HCT116 (cell line): ENCODE measurements at regions not wholly inside any gene's neighbourhood (a gene's known extent, or its start where the extent isn't known, plus 50 kb on each side); places are given as distances from the start of the nearest gene placed in this dataset.

ENCODE experiments used
- ATAC-seq: fragments of 200-7000 bp; cut with Tn5 transposase; 2 replicates; pipeline ENCODE4 v1.9.1; 2020; ENCODE audit warnings: mild to moderate bottlenecking, moderate library complexity
- BruUV-seq: library from RNA; stranded (reverse); fragments of 400-500 nt; replicated peaks from 2 replicates; lab custom pipeline; 2021; lab: Mats Ljungman, UMichigan
- CTCF ChIA-PET: fragments of 300-600 bp; sonication (Branson Sonifier 250); formaldehyde crosslinking; loops from one replicate; lab custom pipeline; 2021; ENCODE audit warnings: antibody characterized with exemption; lab: Charles Lee
- POLR2A ChIA-PET: fragments of 300-600, 350-600 bp; sonication (Branson Sonifier 250); formaldehyde crosslinking; loops from one replicate; lab custom pipeline; 2021; ENCODE audit warnings: antibody characterized with exemption; lab: Charles Lee
- RAD21 ChIA-PET, 2 experiments: fragments of 300-600 bp; sonication (Branson Sonifier 250); formaldehyde crosslinking; loops; one replicate each; lab custom pipeline; 2023; ENCODE audit warnings: low total read pairs in 2 of 2; ENCODE audit not compliant: uncharacterized antibody in 2 of 2, unreplicated experiment in 2 of 2, low non-redundant PET in 1 of 2; lab: Charles Lee
- DNase-seq: peaks from one replicate; pipeline ENCODE4 v3.0.0-alpha.2; 2010; ENCODE audit warnings: low read depth, low spot score
- H2AFZ ChIP-seq: fragments of 200-600 bp; shearing (Covaris generic), sonication (generic); 2 replicates; pipeline ENCODE4 v1.6.1; 2017; ENCODE audit warnings: low read depth, mixed run types, mixed read lengths, antibody characterized with exemption, low read length; ENCODE audit not compliant: poor library complexity, severe bottlenecking
- H3K27ac ChIP-seq: 2 replicates; pipeline ENCODE4 v1.5.1; 2012; ENCODE audit warnings: low read depth, low read length
- H3K27me3 ChIP-seq: fragments of 200-600 bp; sonication (generic); 2 replicates; pipeline ENCODE4 v1.6.1; 2016; ENCODE audit warnings: mixed run types, low read length, mixed read lengths; ENCODE audit not compliant: insufficient read depth
- H3K36me3 ChIP-seq, 2 experiments: fragments of 200-500 bp in 1 of 2; fragments of 200-600 bp in 1 of 2; sonication (Bioruptor generic) in 1 of 2; sonication (generic) in 1 of 2; 2 replicates each; pipeline versions ENCODE4 v1.5.1 to v1.6.1; 2014 to 2016; ENCODE audit warnings: low read length in 2 of 2, inconsistent platforms in 1 of 2, mixed read lengths in 1 of 2, mixed run types in 1 of 2; ENCODE audit not compliant: insufficient read depth in 2 of 2, control insufficient read depth in 1 of 2
- H3K4me1 ChIP-seq, 2 experiments: fragments of 200-600 bp in 1 of 2; sonication (generic) in 1 of 2; 2 replicates each; pipeline versions ENCODE4 v1.5.1 to v1.6.1; 2012 to 2017; ENCODE audit warnings: low read length in 2 of 2, inconsistent platforms in 1 of 2, mild to moderate bottlenecking in 1 of 2, mixed read lengths in 1 of 2, mixed run types in 1 of 2, moderate library complexity in 1 of 2; ENCODE audit not compliant: insufficient read depth in 2 of 2, control insufficient read depth in 1 of 2
- H3K4me2 ChIP-seq: fragments of 200-600 bp; sonication (generic); 2 replicates; pipeline ENCODE4 v1.6.1; 2017; ENCODE audit warnings: mixed run types, low read length, mixed read lengths
- H3K4me3 ChIP-seq, 2 experiments: fragments of 200-600 bp in 1 of 2; sonication (generic) in 1 of 2; replicated peaks in 1 of 2; 2 replicates each; pipeline ENCODE4 v1.5.1; 2011 to 2016; ENCODE audit warnings: low read length in 2 of 2, control low read depth in 1 of 2, low read depth in 1 of 2, mild to moderate bottlenecking in 1 of 2, mixed read lengths in 1 of 2, mixed run types in 1 of 2
- H3K79me2 ChIP-seq: fragments of 200-600 bp; sonication (generic); 2 replicates; pipeline ENCODE4 v1.6.1; 2017; ENCODE audit warnings: mild to moderate bottlenecking, mixed run types, low read length, moderate library complexity, mixed read lengths; ENCODE audit not compliant: insufficient read depth
- H3K9ac ChIP-seq: fragments of 200-600 bp; sonication (generic); 2 replicates; pipeline ENCODE4 v1.6.1; 2016; ENCODE audit warnings: low read length, mixed read lengths
- H3K9me2 ChIP-seq: fragments of 200-600 bp; sonication (generic), shearing (Covaris generic); 2 replicates; pipeline ENCODE4 v1.6.1; 2017; ENCODE audit warnings: mixed run types, mild to moderate bottlenecking, moderate library complexity; ENCODE audit not compliant: insufficient read depth
- H3K9me3 ChIP-seq, 2 experiments: fragments of 200-500 bp in 1 of 2; fragments of 200-600 bp in 1 of 2; sonication (Bioruptor generic) in 1 of 2; sonication (generic) in 1 of 2; 2 replicates each; pipeline ENCODE4 v1.6.1; 2014 to 2017; ENCODE audit warnings: low read length in 2 of 2, mixed read lengths in 2 of 2, inconsistent platforms in 1 of 2, low read depth in 1 of 2, mild to moderate bottlenecking in 1 of 2, mixed run types in 1 of 2, moderate library complexity in 1 of 2; ENCODE audit not compliant: control insufficient read depth in 1 of 2, insufficient read depth in 1 of 2
- H4K20me1 ChIP-seq: fragments of 200-600 bp; sonication (generic), shearing (Covaris generic); 2 replicates; pipeline ENCODE4 v1.6.1; 2017; ENCODE audit warnings: mixed run types, mild to moderate bottlenecking, moderate library complexity; ENCODE audit not compliant: insufficient read depth
- POLR2AphosphoS5 ChIP-seq: IDR thresholded peaks from 2 replicates; pipeline ENCODE4 v1.6.1; 2011; ENCODE audit warnings: mild to moderate bottlenecking, low read depth, low read length, moderate library complexity
- REST ChIP-seq: IDR thresholded peaks from 2 replicates; pipeline ENCODE4 v1.6.1; 2012; ENCODE audit warnings: low read depth
- SP1 ChIP-seq: IDR thresholded peaks from 2 replicates; pipeline ENCODE4 v1.6.1; 2012; ENCODE audit warnings: low read depth
- ZFX ChIP-seq: fragments of 450-650 bp; IDR thresholded peaks from 2 replicates; pipeline ENCODE4 v1.6.1; 2017
- intact Hi-C: fragments of 100-400 bp; cut with micrococcal nuclease; formaldehyde crosslinking; loops from 2 replicates; pipeline ENCODE4 v1.10.0; 2022

- Histone ChIP-seq H3K4me2 (peak overlapping the region; percentile 5; the same call in 1 of the 2 replicates), H3K9ac (no peak overlapping the region), H3K4me3 (no peak overlapping the region), H3K4me1 (peaks cover 27 to 47% of the 10 kb centered on the region in 2 experiments; a peak in 3 of 4 replicates), H3K27ac (no peak overlapping the region), H3K79me2 (peaks cover 91% of the 10 kb centered on the region), H3K27me3 (no peaks in the 10 kb centered on the region), H3K9me3 (no peaks in the 10 kb centered on the region)
- 0 out of 2 replicates have a peak, but pooled peaks have one; percentile 10 for ATAC-seq
- BruUV-seq: no TSS peak
- RAD21 ChIA-PET: no interaction called here
- CTCF ChIA-PET: no interaction called here
- intact Hi-C loops: no loop called here
- DNase-seq: no peak
- no peak for TF ChIP-seq REST
- TF ChIP-seq ZFX: no peak
- TF ChIP-seq SP1: no peak
- 0 out of 2 replicates have a peak, but pooled peaks have one; percentile 21 for TF ChIP-seq POLR2AphosphoS5
- TF ChIP-seq, all 23 proteins: peak for 1
- Histone ChIP-seq H2AFZ (no peak overlapping the region), H4K20me1 (peaks cover 4% of the 10 kb centered on the region; the same call in 1 of the 2 replicates), H3K36me3 (no peaks in the 10 kb centered on the region), H3K9me2 (no peaks in the 10 kb centered on the region)
- POLR2A ChIA-PET: no interaction called here
These were observed 251.9 kb downstream of the SEC14L1 start for GRCh38 chr17:77392376-77393273.
